NOMO-1 (cell line): ENCODE measurements at regions not wholly inside any gene's neighbourhood (a gene's known extent, or its start where the extent isn't known, plus 50 kb on each side); places are given as distances from the start of the nearest gene placed in this dataset.

ENCODE experiments used
- DNase-seq, 2 experiments: peaks; one replicate each; lab custom pipeline; 2025; ENCODE audit not compliant: unreplicated experiment in 2 of 2; lab: John Stamatoyannopoulos, UW

- DNase-seq: no peak
These were observed 429.5 kb downstream of the ZIC1 start for GRCh38 chr3:147838652-147839051.

GRCh38 chr3:147843331-147843730 is 434.2 kb downstream of the ZIC1 start:
- DNase-seq: no peak

GRCh38 chr3:147846293-147846692 is 437.1 kb downstream of the ZIC1 start:
- no peak for DNase-seq

- DNase-seq: no peak
These were observed 437.8 kb downstream of the ZIC1 start for GRCh38 chr3:147846854-147847478.

GRCh38 chr3:147851062-147851461 is 441.9 kb downstream of the ZIC1 start:
- no peak for DNase-seq

- no peak for DNase-seq
These were observed 445.4 kb downstream of the ZIC1 start for GRCh38 chr3:147854542-147854941.

GRCh38 chr3:147864754-147865354 is 455.7 kb downstream of the ZIC1 start:
- DNase-seq: no peak

GRCh38 chr3:147866561-147866960 is 457.4 kb downstream of the ZIC1 start:
- DNase-seq: no peak

GRCh38 chr3:147872568-147872967 is 463.4 kb downstream of the ZIC1 start:
- no peak for DNase-seq

- no peak for DNase-seq
These were observed 466.3 kb downstream of the ZIC1 start for GRCh38 chr3:147875498-147875897.

GRCh38 chr3:147881933-147882332 is 472.8 kb downstream of the ZIC1 start:
- no peak for DNase-seq

- no peak for DNase-seq
These were observed 477.7 kb downstream of the ZIC1 start for GRCh38 chr3:147886879-147887278.

- DNase-seq: no peak
These were observed 478.6 kb downstream of the ZIC1 start for GRCh38 chr3:147887797-147888196.

- DNase-seq: no peak
These were observed 480.9 kb downstream of the ZIC1 start for GRCh38 chr3:147890114-147890513.

GRCh38 chr3:147895509-147895908 is 486.3 kb downstream of the ZIC1 start:
- no peak for DNase-seq

GRCh38 chr3:147900851-147901250 is 491.7 kb downstream of the ZIC1 start:
- DNase-seq: no peak

- DNase-seq: no peak
These were observed 493.9 kb downstream of the ZIC1 start for GRCh38 chr3:147903026-147903425.

GRCh38 chr3:147904421-147904820 is 495.3 kb downstream of the ZIC1 start:
- DNase-seq: no peak

- no peak for DNase-seq
These were observed 497.1 kb downstream of the ZIC1 start for GRCh38 chr3:147906285-147906684.

- no peak for DNase-seq
These were observed 505.4 kb downstream of the ZIC1 start for GRCh38 chr3:147914532-147914931.

GRCh38 chr3:147915057-147915456 is 505.9 kb downstream of the ZIC1 start:
- DNase-seq: no peak

GRCh38 chr3:147919496-147919895 is 510.3 kb downstream of the ZIC1 start:
- no peak for DNase-seq

- DNase-seq: no peak
These were observed 511.9 kb downstream of the ZIC1 start for GRCh38 chr3:147921051-147921450.
